Heart left ventricle (tissue), 13 donors: ENCODE measurements at regions not wholly inside any gene's neighbourhood (a gene's known extent, or its start where the extent isn't known, plus 50 kb on each side); places are given as distances from the start of the nearest gene placed in this dataset.

Source experiments
- CTCF ChIP-seq, 12 donors: fragments of 200-600 bp; sonication (generic) in 4 of 12; IDR thresholded peaks; one replicate each; pipeline versions ENCODE4 v1.5.0 to v1.8.0; 2018 to 2022; ENCODE audit warnings: antibody characterized with exemption in 12 of 12, mild to moderate bottlenecking in 5 of 12
- POLR2A ChIP-seq, 2 donors: fragments of 450-650 bp; IDR thresholded peaks; one replicate each; pipeline ENCODE4 v1.6.1; 2017; ENCODE audit warnings: antibody characterized with exemption in 2 of 2, mild to moderate bottlenecking in 2 of 2, moderate library complexity in 2 of 2
- donor health status: ischemic (EF 13 %, LVEDD 7.1; RV severe dilation, severe dysfunction).
- donor health status: DM: no; HTN: yes; CAD: no.
- donor health status: DM: no; HTN: no; CAD: no.
- donor health status: ischemic (EF 25% LVEDD 6.9; RV normal size, moderate dysfunction).
- donor health status: ischemic (EF 25% LVEDD 5.7; RV mildly dilated, moderate dysfunction).
- donor health status: ischemic (EF 35%, LVEDD 5.7; RV mildly dilated, moderate dysfunction).
- donor health status: nonischemic (EF 11% LVEDD 7.7; RV severe dilation, severe dysfunction).
- donor health status: DM: yes; HTN: yes; CAD: no.
- donor health status: PGD.
- donor health status: ischemic (EF 29% LVEDD 5.4; RV normal size, mild dysfunction).
- donor health status: nonischemic (EF 23%, LVEDD 6.1; RV moderate dilation, normal function).

GRCh38 chr3:144054766-144055165, 83.1 kb downstream of the DIPK2A start:
- TF ChIP-seq CTCF (IDR thresholded peaks at IDR 0.05) (no peak), POLR2A (IDR thresholded peaks at IDR 0.05) (no peak)
